ENCODE measurements at regions not wholly inside any gene's neighbourhood (a gene's known extent, or its start where the extent isn't known, plus 50 kb on each side); places are given as distances from the start of the nearest gene placed in this dataset.

- Histone ChIP-seq H3K36me3 (ENCODE audit: insufficient read depth, low read depth, low read length) (no peaks in the 10 kb centered on the region), H3K4me3 (ENCODE audit: low read length) (no peak overlapping the region), H3K9me3 (ENCODE audit: insufficient read depth, low read depth, low read length) (no peaks in the 10 kb centered on the region), H3K9ac (ENCODE audit: low read depth, low read length) (no peak overlapping the region), H3K4me1 (ENCODE audit: insufficient read depth, low read length) (no peaks in the 10 kb centered on the region), H3K27ac (ENCODE audit: low read length) (no peak overlapping the region), H3K27me3 (ENCODE audit: insufficient read depth, low read length) (no peaks in the 10 kb centered on the region)
Observed at GRCh38 chr5:58224221-58224620, 235.7 kb downstream of the PLK2 start.

DNA sequence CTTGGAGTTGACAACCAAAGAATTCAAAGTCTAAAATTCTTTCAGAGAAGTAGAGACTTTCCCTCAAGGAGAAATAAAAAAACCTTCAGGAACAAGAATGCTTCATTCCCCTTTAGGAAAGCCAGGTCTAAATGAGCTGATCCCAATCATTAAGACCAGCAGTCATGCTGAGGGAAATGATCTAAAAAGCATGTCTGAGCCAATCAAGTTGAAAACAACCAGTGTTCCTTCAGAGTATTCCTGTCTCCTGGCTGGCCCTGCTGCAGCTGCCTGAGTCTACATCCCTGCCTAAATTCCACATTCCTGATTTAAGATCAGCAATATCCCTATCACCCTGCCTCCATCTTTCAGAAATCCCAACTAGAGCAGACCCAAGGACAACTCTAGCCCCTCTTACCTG, 244.5 kb downstream of the PLK2 start:
- H3K4me3 ChIP-seq (ENCODE audit: low read length): no peak overlapping the region
- H3K27ac ChIP-seq (ENCODE audit: low read length): no peak overlapping the region
- H3K9me3 ChIP-seq (ENCODE audit: insufficient read depth, low read depth, low read length): peaks cover 10% of the 10 kb centered on the region
- H3K27me3 ChIP-seq (ENCODE audit: insufficient read depth, low read length): no peaks in the 10 kb centered on the region
- no peaks in the 10 kb centered on the region for H3K4me1 ChIP-seq (ENCODE audit: insufficient read depth, low read length)
- no peak overlapping the region for H3K9ac ChIP-seq (ENCODE audit: low read depth, low read length)
- no peaks in the 10 kb centered on the region for H3K36me3 ChIP-seq (ENCODE audit: insufficient read depth, low read depth, low read length)

DNA sequence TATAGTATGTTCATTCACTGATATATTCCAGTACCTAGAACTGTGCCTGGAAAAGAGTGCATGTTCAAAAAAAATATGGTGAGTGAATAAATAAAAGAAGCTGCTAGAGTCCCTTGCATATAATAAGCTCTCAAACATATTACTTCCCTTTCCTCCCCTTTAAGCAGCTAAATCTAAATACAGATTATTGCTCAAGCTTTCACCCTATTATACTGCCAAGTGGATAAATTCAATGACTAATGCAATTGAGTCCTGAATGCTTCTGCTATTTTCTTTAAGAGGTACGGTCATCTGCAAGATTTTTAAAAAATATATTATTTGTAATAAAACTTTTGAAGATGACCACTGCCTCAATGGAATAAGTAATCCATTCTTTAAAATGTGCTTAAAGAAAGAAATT, 248.4 kb downstream of the PLK2 start:
- no peaks in the 10 kb centered on the region for H3K27me3 ChIP-seq (ENCODE audit: insufficient read depth, low read length)
- no peak overlapping the region for H3K9ac ChIP-seq (ENCODE audit: low read depth, low read length)
- no peaks in the 10 kb centered on the region for H3K36me3 ChIP-seq (ENCODE audit: insufficient read depth, low read depth, low read length)
- peaks cover 10% of the 10 kb centered on the region for H3K9me3 ChIP-seq (ENCODE audit: insufficient read depth, low read depth, low read length)
- no peaks in the 10 kb centered on the region for H3K4me1 ChIP-seq (ENCODE audit: insufficient read depth, low read length)
- H3K27ac ChIP-seq (ENCODE audit: low read length): no peak overlapping the region
- no peak overlapping the region for H3K4me3 ChIP-seq (ENCODE audit: low read length)

DNA sequence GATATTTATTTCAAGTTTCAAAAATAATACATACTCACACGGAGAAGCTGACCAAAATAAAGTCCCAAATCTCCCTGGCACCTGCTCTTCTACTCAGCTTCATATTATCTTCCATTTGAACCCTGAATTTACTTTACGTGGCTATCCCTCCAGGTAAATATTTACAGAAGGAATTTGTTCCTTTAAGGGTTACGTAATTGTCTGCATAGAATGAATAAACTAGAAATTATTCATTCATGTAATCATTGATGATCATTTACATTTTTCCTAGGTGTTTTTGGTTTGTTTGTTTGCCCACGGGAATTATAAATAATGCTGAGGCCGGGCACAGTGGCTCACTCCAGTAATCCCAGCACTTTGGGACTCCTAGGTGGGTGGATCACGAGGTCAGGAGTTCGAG, 251.2 kb downstream of the PLK2 start:
- no peaks in the 10 kb centered on the region for H3K27me3 ChIP-seq (ENCODE audit: insufficient read depth, low read length)
- no peak overlapping the region for H3K27ac ChIP-seq (ENCODE audit: low read length)
- no peaks in the 10 kb centered on the region for H3K9me3 ChIP-seq (ENCODE audit: insufficient read depth, low read depth, low read length)
- no peaks in the 10 kb centered on the region for H3K36me3 ChIP-seq (ENCODE audit: insufficient read depth, low read depth, low read length)
- no peak overlapping the region for H3K4me3 ChIP-seq (ENCODE audit: low read length)
- H3K9ac ChIP-seq (ENCODE audit: low read depth, low read length): no peak overlapping the region
- H3K4me1 ChIP-seq (ENCODE audit: insufficient read depth, low read length): no peaks in the 10 kb centered on the region

GRCh38 chr5:58207076-58207475, 252.8 kb downstream of the PLK2 start:
- Histone ChIP-seq H3K9me3 (ENCODE audit: insufficient read depth, low read depth, low read length) (no peaks in the 10 kb centered on the region), H3K27me3 (ENCODE audit: insufficient read depth, low read length) (no peaks in the 10 kb centered on the region), H3K9ac (ENCODE audit: low read depth, low read length) (no peak overlapping the region), H3K36me3 (ENCODE audit: insufficient read depth, low read depth, low read length) (no peaks in the 10 kb centered on the region), H3K4me3 (ENCODE audit: low read length) (no peak overlapping the region), H3K27ac (ENCODE audit: low read length) (no peak overlapping the region), H3K4me1 (ENCODE audit: insufficient read depth, low read length) (no peaks in the 10 kb centered on the region)

- H3K27me3 ChIP-seq (ENCODE audit: insufficient read depth, low read length): no peaks in the 10 kb centered on the region
- no peak overlapping the region for H3K9ac ChIP-seq (ENCODE audit: low read depth, low read length)
- no peak overlapping the region for H3K4me3 ChIP-seq (ENCODE audit: low read length)
- H3K27ac ChIP-seq (ENCODE audit: low read length): no peak overlapping the region
- no peaks in the 10 kb centered on the region for H3K36me3 ChIP-seq (ENCODE audit: insufficient read depth, low read depth, low read length)
- no peaks in the 10 kb centered on the region for H3K4me1 ChIP-seq (ENCODE audit: insufficient read depth, low read length)
- no peaks in the 10 kb centered on the region for H3K9me3 ChIP-seq (ENCODE audit: insufficient read depth, low read depth, low read length)
Observed at GRCh38 chr5:58204966-58205365, 254.9 kb downstream of the PLK2 start.

DNA sequence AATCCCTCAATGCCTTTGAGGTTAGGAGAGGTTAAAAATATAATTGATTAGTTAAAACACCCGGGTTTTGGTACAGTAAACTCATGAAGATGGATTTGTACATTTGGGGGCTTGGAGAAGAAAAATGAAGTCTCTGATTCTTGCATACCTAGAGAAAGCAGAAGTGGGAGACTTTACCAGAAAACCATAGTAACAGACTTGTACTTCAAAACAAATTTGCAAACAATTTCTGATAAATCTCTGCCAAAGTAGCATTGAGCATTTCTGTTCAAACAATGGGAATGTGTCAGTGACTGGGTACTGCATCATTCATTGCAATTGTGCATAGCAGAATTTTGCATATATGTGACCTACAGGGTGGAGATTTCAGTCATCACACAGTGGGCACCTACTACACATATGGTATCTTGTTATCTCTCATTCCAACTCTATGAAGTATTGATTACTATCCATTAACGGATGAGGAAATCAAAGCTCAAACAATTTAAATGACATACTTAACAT, 256.9 kb downstream of the PLK2 start:
- Histone ChIP-seq H3K27ac (ENCODE audit: low read length) (no peak overlapping the region), H3K27me3 (ENCODE audit: insufficient read depth, low read length) (no peaks in the 10 kb centered on the region), H3K36me3 (ENCODE audit: insufficient read depth, low read depth, low read length) (no peaks in the 10 kb centered on the region), H3K9me3 (ENCODE audit: insufficient read depth, low read depth, low read length) (no peaks in the 10 kb centered on the region), H3K4me1 (ENCODE audit: insufficient read depth, low read length) (no peaks in the 10 kb centered on the region), H3K9ac (ENCODE audit: low read depth, low read length) (no peak overlapping the region), H3K4me3 (ENCODE audit: low read length) (no peak overlapping the region)

DNA sequence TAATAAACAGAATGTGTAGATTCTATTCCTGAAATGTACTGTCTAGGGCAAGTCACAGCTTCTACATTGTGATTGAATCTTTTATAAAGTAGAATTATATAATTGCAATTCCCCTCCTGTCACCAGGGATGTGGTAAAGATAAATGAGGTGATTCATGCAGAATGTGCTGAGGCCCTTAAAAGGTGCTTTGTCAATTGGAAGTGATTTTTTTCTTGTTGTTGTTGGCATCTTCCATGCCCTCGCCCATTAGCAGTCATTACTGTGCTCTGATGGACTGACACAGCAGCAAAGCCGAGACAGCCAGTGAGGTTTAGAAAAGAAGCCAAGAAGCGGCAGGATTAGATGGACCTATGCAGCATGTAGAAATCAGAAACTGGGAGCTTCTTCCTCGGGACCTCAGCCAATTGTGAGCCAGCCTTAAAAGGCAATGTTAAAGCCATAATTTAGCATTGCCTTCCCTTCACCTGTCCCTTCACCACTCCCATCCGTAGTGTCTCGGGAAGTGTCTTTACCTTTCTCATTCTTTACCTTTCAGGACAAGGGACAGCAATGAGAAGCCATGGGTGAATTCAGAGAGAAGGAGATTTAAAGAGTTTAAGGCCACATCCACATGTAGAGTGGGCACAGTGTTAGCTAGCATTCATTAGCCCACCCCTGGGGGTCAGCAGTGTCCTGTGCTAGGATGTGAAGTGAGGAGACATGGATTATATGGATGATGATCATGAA, 257.8 kb downstream of the PLK2 start:
- Histone ChIP-seq H3K4me3 (ENCODE audit: low read length) (no peak overlapping the region), H3K9ac (ENCODE audit: low read depth, low read length) (no peak overlapping the region), H3K36me3 (ENCODE audit: insufficient read depth, low read depth, low read length) (no peaks in the 10 kb centered on the region), H3K4me1 (ENCODE audit: insufficient read depth, low read length) (no peaks in the 10 kb centered on the region), H3K9me3 (ENCODE audit: insufficient read depth, low read depth, low read length) (no peaks in the 10 kb centered on the region), H3K27me3 (ENCODE audit: insufficient read depth, low read length) (no peaks in the 10 kb centered on the region), H3K27ac (ENCODE audit: low read length) (no peak overlapping the region)

- Histone ChIP-seq H3K4me3 (ENCODE audit: low read length) (no peak overlapping the region), H3K27me3 (ENCODE audit: insufficient read depth, low read length) (no peaks in the 10 kb centered on the region), H3K9me3 (ENCODE audit: insufficient read depth, low read depth, low read length) (no peaks in the 10 kb centered on the region), H3K9ac (ENCODE audit: low read depth, low read length) (no peak overlapping the region), H3K27ac (ENCODE audit: low read length) (no peak overlapping the region), H3K4me1 (ENCODE audit: insufficient read depth, low read length) (no peaks in the 10 kb centered on the region), H3K36me3 (ENCODE audit: insufficient read depth, low read depth, low read length) (no peaks in the 10 kb centered on the region)
Observed at GRCh38 chr5:58200451-58200850, 259.4 kb downstream of the PLK2 start.

- Histone ChIP-seq H3K4me1 (ENCODE audit: insufficient read depth, low read length) (no peaks in the 10 kb centered on the region), H3K4me3 (ENCODE audit: low read length) (no peak overlapping the region), H3K27me3 (ENCODE audit: insufficient read depth, low read length) (no peaks in the 10 kb centered on the region), H3K9me3 (ENCODE audit: insufficient read depth, low read depth, low read length) (no peaks in the 10 kb centered on the region), H3K36me3 (ENCODE audit: insufficient read depth, low read depth, low read length) (no peaks in the 10 kb centered on the region), H3K27ac (ENCODE audit: low read length) (no peak overlapping the region), H3K9ac (ENCODE audit: low read depth, low read length) (no peak overlapping the region)
Observed at GRCh38 chr5:58199087-58199486, 260.8 kb downstream of the PLK2 start.

DNA sequence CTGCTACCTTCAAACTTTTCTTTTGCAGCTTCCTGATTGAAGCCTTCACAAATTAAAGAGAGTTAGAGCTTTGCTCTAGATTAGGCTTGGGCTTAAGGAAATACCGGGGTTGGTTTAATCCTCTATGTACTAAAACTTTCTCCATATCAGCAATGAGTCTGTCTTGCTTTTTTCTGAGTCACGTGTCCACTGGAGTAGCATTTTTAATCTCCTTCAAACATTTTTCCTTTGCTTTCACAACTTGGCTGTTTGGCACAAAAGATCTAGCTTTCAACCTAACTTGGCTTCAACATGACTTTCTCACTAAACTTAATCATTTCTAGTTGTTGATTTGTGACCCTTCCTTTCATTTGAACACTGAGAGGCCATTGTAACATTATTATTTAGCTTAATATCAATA, 261.6 kb downstream of the PLK2 start:
- H3K9me3 ChIP-seq (ENCODE audit: insufficient read depth, low read depth, low read length): no peaks in the 10 kb centered on the region
- H3K36me3 ChIP-seq (ENCODE audit: insufficient read depth, low read depth, low read length): no peaks in the 10 kb centered on the region
- H3K4me3 ChIP-seq (ENCODE audit: low read length): no peak overlapping the region
- no peak overlapping the region for H3K27ac ChIP-seq (ENCODE audit: low read length)
- no peak overlapping the region for H3K9ac ChIP-seq (ENCODE audit: low read depth, low read length)
- H3K4me1 ChIP-seq (ENCODE audit: insufficient read depth, low read length): no peaks in the 10 kb centered on the region
- no peaks in the 10 kb centered on the region for H3K27me3 ChIP-seq (ENCODE audit: insufficient read depth, low read length)

DNA sequence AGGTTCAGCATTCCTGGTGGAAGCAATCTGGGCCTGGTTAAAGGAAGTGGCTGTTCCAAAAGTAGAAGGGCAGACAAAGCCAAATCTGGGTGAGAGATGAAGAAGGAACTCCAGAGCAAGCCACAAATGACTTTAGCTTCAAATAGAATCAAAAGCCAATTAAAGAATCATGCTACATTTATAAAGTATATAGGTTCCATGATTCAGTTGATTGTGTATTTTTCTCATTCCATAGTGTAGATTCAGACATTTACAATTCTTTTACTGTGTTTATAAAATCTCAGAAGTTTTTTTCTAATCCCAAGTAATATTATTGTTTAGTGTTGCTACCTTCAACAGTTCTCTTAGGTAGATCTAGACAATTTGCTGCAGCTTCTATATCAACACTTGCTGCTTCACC, 262.0 kb downstream of the PLK2 start:
- H3K27ac ChIP-seq (ENCODE audit: low read length): no peak overlapping the region
- no peak overlapping the region for H3K9ac ChIP-seq (ENCODE audit: low read depth, low read length)
- no peaks in the 10 kb centered on the region for H3K36me3 ChIP-seq (ENCODE audit: insufficient read depth, low read depth, low read length)
- H3K4me1 ChIP-seq (ENCODE audit: insufficient read depth, low read length): no peaks in the 10 kb centered on the region
- H3K27me3 ChIP-seq (ENCODE audit: insufficient read depth, low read length): no peaks in the 10 kb centered on the region
- no peaks in the 10 kb centered on the region for H3K9me3 ChIP-seq (ENCODE audit: insufficient read depth, low read depth, low read length)
- H3K4me3 ChIP-seq (ENCODE audit: low read length): no peak overlapping the region
